Gastroesophageal sphincter (tissue), 2 donors: ENCODE measurements at regions not wholly inside any gene's neighbourhood (a gene's known extent, or its start where the extent isn't known, plus 50 kb on each side); places are given as distances from the start of the nearest gene placed in this dataset.

Experiments
- EP300 ChIP-seq: sonication (generic); formaldehyde crosslinking; IDR thresholded peaks from one replicate; pipeline ENCODE4 v1.6.1; 2017; ENCODE audit warnings: antibody characterized with exemption, mild to moderate bottlenecking
- POLR2A ChIP-seq, 2 donors: fragments of 450-650 bp; IDR thresholded peaks; one replicate each; pipeline ENCODE4 v1.6.1; 2017; ENCODE audit warnings: antibody characterized with exemption in 2 of 2, mild to moderate bottlenecking in 2 of 2, moderate library complexity in 1 of 2

- no peak for TF ChIP-seq EP300
- no peak for TF ChIP-seq POLR2A (IDR thresholded peaks at IDR 0.05)
Measured at GRCh38 chr4:137420901-137421396, 111.3 kb downstream of the PCDH18 start.
